Prostate gland (tissue), 2 donors: ENCODE measurements at regions not wholly inside any gene's neighbourhood (a gene's known extent, or its start where the extent isn't known, plus 50 kb on each side); places are given as distances from the start of the nearest gene placed in this dataset.

Source experiments
- POLR2AphosphoS5 ChIP-seq: sonication (generic); formaldehyde crosslinking; IDR thresholded peaks from one replicate; pipeline ENCODE4 v1.6.1; 2017; ENCODE audit warnings: antibody characterized with exemption
- TF ChIP-seq, protein P1 (sequence below), 4 experiments: fragments of 200-600 bp in 2 of 4; fragments of 450-650 bp in 2 of 4; sonication (generic) in 2 of 4; IDR thresholded peaks; 1 replicate in 3 of 4; 2 replicates in 1 of 4; pipeline ENCODE4 v1.5.1; 2016 to 2019; ENCODE audit warnings: antibody characterized with exemption in 4 of 4, mild to moderate bottlenecking in 2 of 4, moderate library complexity in 2 of 4

DNA sequence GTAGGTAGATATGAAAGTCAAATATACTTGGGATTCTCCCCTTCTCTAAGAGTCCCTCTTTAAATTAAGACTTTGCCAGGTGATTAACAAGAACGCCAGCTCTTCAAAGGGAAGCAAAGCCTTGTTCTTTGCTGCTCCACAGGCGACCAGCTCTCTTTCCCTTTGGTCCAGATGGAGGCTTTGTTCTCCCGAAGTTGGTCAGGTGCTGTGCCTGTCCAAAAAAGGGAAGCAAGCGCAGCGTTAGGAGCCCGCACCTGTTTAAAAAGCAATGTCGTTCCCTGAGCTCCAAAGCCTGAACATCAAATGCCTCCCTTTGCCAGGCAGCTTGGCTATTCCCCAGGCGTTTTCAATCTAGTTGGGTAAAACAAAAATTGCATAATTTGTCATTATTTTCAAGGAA, 1913.1 kb upstream of the PIK3C3 start:
- TF ChIP-seq, protein P1, sequence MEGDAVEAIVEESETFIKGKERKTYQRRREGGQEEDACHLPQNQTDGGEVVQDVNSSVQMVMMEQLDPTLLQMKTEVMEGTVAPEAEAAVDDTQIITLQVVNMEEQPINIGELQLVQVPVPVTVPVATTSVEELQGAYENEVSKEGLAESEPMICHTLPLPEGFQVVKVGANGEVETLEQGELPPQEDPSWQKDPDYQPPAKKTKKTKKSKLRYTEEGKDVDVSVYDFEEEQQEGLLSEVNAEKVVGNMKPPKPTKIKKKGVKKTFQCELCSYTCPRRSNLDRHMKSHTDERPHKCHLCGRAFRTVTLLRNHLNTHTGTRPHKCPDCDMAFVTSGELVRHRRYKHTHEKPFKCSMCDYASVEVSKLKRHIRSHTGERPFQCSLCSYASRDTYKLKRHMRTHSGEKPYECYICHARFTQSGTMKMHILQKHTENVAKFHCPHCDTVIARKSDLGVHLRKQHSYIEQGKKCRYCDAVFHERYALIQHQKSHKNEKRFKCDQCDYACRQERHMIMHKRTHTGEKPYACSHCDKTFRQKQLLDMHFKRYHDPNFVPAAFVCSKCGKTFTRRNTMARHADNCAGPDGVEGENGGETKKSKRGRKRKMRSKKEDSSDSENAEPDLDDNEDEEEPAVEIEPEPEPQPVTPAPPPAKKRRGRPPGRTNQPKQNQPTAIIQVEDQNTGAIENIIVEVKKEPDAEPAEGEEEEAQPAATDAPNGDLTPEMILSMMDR (IDR thresholded peaks at IDR 0.05), result no peak
- TF ChIP-seq POLR2AphosphoS5, result no peak
